ENCODE measurements at regions not wholly inside any gene's neighbourhood (a gene's known extent, or its start where the extent isn't known, plus 50 kb on each side); places are given as distances from the start of the nearest gene placed in this dataset.

DNA sequence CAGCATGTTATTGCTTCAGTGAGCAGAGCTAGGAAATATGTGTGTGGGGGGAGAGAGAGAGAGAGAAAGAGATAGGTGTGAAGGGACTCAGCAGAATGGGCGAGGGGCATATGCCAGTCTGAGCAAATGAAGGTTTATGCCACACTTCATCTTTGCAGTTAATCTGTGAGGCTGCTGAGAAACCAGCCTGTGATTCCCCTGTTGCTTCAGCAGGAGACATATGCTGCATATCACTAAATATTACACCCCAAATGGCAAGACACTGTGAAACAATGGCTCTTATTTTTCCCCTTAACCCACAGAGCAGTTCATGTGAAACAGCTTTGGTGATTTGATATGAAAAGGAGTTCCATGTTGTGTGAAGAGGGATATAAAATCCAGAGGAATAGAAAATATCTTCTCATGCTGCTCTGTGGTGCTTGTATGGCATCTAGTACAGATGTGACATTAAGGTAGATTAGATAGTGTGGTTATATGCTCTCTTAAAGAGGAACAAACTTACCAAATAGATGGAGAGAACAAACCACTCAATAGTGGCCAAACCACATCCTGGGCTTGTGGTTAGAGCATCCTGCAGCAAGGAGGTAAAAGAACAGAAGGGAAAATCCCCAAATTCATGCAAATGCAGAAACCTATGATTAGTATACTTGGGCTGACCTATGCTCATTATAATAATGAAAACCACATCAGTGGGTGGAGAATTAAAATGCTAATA, 864.2 kb downstream of the FAM181B start:
- TF ChIP-seq, protein P1, sequence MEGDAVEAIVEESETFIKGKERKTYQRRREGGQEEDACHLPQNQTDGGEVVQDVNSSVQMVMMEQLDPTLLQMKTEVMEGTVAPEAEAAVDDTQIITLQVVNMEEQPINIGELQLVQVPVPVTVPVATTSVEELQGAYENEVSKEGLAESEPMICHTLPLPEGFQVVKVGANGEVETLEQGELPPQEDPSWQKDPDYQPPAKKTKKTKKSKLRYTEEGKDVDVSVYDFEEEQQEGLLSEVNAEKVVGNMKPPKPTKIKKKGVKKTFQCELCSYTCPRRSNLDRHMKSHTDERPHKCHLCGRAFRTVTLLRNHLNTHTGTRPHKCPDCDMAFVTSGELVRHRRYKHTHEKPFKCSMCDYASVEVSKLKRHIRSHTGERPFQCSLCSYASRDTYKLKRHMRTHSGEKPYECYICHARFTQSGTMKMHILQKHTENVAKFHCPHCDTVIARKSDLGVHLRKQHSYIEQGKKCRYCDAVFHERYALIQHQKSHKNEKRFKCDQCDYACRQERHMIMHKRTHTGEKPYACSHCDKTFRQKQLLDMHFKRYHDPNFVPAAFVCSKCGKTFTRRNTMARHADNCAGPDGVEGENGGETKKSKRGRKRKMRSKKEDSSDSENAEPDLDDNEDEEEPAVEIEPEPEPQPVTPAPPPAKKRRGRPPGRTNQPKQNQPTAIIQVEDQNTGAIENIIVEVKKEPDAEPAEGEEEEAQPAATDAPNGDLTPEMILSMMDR (IDR thresholded peaks at IDR 0.05), result no peak

DNA sequence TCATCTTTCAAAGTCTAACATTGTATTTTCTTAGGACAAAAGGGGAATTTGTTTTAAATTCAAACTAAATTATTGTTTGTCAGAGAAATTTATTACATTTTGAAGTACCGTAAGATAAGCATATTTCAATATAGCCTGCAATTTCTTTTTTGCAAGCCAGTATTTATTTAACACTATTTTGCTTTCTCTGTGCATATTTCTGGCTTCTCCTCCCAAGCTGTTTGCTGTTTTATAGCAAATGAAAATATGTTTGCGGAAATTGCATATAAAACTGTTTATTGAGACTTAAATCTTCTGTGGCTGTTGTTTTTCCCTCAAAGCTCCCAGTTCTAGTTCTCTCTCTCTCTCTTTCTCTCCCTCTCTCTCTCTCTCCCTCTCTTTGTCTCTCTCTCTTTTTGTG, 866.8 kb downstream of the FAM181B start:
- TF ChIP-seq, protein P1 (IDR thresholded peaks at IDR 0.05), result no peak

DNA sequence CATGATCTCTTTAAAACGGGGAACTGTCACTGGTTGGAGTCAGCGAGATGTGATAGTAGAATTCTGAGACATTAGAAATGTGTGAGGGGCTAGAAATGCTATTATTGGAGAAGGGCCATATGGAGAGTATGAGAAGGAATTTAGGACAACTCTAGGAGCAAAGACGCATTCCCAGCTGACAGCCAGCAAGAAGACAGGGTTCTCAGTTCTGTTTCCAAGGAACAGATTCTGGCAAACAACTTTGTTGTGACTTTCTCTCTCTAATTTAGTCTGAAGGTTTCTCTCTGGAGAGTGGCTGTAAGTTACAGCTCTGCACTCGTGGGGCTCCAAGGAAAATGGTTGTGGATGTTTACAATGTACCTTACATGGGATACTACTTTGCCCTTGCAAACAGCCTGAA, 876.3 kb downstream of the FAM181B start:
- TF ChIP-seq, protein P1 (IDR thresholded peaks at IDR 0.05), result no peak

DNA sequence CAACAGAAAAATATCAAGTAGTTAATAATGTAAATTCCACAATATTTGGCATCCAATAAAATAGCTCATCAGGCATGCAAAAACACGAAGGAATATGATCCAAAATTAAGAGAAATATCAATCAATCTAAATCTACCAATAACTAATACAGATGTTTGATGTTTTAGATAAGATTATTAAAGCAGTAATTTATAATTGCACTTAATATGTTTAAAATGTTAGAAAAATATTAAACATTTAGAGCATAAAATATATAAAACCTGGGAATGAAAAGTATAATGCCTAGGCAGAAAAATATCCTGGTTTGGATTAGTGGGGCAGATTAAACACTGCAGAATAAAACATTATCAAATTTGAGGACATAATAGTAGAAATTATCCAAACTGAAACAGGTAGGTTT, 879.9 kb downstream of the FAM181B start:
- TF ChIP-seq, protein P1 (IDR thresholded peaks at IDR 0.05), result no peak

DNA sequence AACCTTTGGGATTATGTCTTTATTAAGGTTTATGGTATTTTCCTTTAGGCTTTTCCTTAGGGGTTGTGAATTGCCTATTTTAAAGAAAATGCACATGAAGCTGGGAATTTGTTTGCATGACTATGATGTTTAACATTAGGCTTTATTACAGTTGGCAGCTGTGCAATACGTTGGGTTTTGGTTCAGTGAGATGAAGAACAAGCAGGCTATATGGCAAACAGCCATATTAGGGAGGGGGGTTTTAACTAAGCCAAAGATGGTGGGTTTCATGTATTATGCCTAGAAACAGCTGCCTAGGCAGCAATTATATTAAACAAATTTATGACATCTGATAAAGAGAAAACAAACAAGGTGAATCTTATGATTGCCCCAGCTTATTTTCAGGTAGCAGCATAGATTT, 880.8 kb downstream of the FAM181B start:
- TF ChIP-seq, protein P1 (IDR thresholded peaks at IDR 0.05), result no peak

DNA sequence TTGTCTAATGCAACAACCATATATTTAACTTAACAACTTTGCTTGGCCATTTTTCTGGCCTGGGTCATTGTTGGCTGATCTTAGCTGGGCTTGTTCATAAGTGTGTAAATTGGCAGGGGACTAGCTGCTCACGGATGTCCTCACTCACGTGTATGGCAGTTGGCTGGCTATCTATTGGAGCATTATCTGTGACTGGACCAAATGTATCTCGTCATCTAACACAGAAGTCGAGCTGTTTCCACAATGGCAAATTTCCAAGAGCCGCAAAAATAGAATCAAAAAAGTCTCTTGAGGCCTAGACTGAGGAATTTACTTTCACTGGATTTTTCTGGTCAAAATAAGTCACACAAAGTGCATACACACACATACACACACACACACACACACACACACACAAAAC, 893.3 kb downstream of the FAM181B start:
- TF ChIP-seq, protein P1 (IDR thresholded peaks at IDR 0.05), result no peak

DNA sequence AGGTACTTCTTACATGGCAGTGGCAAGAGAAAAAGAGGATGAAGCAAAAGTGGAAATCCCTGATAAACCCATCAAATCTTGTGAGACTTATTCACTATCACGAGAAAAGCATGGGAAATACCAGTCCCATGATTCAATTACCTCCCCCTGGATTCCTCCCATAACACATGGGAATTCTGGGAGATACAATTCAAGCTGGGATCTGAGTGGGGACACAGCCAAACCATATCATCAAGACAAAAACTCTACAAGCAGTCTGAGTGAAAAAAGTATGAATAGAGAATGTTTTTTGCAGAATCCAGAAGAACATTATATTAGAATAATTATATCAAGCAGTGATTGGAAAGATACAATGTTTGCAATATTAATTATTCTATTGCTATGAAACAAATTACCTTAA, 893.7 kb downstream of the FAM181B start:
- TF ChIP-seq, protein P1 (IDR thresholded peaks at IDR 0.05), result no peak

DNA sequence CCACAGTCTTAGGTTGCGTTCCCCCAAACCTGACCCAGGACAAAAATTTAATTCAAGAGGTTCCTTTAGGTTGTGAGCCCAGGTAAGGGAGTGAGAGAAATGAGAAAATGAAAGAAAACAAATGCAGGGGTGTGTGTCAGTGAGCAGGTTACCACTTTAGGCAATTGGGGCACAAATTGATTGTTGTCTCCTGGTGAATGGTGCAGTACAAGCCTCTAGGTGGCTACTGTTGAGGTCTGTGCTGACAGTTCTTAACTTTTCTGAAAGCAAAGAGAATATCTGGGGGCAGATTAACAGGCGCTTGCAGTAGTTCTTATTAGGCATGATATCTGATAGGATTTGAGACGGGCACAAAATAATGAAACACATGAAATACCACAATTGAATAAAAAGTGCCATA, 894.6 kb downstream of the FAM181B start:
- TF ChIP-seq, protein P1 (IDR thresholded peaks at IDR 0.05), result no peak
